HepG2 (cell line): ENCODE measurements at regions not wholly inside any gene's neighbourhood (a gene's known extent, or its start where the extent isn't known, plus 50 kb on each side); places are given as distances from the start of the nearest gene placed in this dataset.

Experiments used
- BHLHE40 ChIP-seq: IDR thresholded peaks from 2 replicates; pipeline ENCODE4 v1.6.1; 2011; ENCODE audit warnings: low read length, improper control_type of control experiment
- EP300 ChIP-seq, 3 experiments: sonication (generic) in 1 of 3; formaldehyde crosslinking in 1 of 3; IDR thresholded peaks; 2 replicates each; pipeline versions ENCODE4 v1.5.1 to v1.6.1; 2011 to 2020; ENCODE audit warnings: low read depth in 2 of 3, low read length in 2 of 3, borderline replicate concordance in 1 of 3, improper control_type of control experiment in 1 of 3, mild to moderate bottlenecking in 1 of 3, missing genetic modification reagents in 1 of 3, moderate library complexity in 1 of 3
- MATR3 ChIP-seq: sonication (generic); formaldehyde crosslinking; IDR thresholded peaks from 2 replicates; pipeline ENCODE4 v1.4.0; 2020; ENCODE audit warnings: missing genetic modification reagents
- MED1 ChIP-seq: sonication (generic); formaldehyde crosslinking; IDR thresholded peaks from 2 replicates; pipeline ENCODE4 v1.4.0; 2020; ENCODE audit warnings: missing genetic modification reagents
- MZF1 ChIP-seq: sonication (generic); formaldehyde crosslinking; IDR thresholded peaks from 2 replicates; pipeline ENCODE4 v1.8.1; 2023; ENCODE audit warnings: mild to moderate bottlenecking, missing genetic modification reagents, borderline replicate concordance
- NCOR1 ChIP-seq: fragments of 200-600 bp; sonication (generic); IDR thresholded peaks from 2 replicates; pipeline ENCODE4 v1.7.0; 2017; ENCODE audit warnings: antibody characterized with exemption, low read length, borderline replicate concordance
- NR3C1 ChIP-seq: sonication (generic); formaldehyde crosslinking; IDR thresholded peaks from 2 replicates; pipeline ENCODE4 v1.4.0; 2020; ENCODE audit warnings: missing genetic modification reagents
- ONECUT2 ChIP-seq: sonication (generic); formaldehyde crosslinking; IDR thresholded peaks from 2 replicates; pipeline ENCODE4 v1.4.0; 2020; ENCODE audit warnings: missing genetic modification reagents
- PHF5A ChIP-seq: IDR thresholded peaks from one replicate; pipeline ENCODE4 v1.6.1; 2018; ENCODE audit warnings: low read depth, missing genetic modification reagents; ENCODE audit not compliant: unreplicated experiment
- REL ChIP-seq: sonication (generic); formaldehyde crosslinking; conservative IDR thresholded peaks from 2 replicates; pipeline ENCODE4 v1.8.0; 2022; ENCODE audit warnings: mild to moderate bottlenecking, missing genetic modification reagents, moderate library complexity
- SOX13 ChIP-seq, 3 experiments: fragments of 450-650 bp in 1 of 3; sonication (generic) in 1 of 3; formaldehyde crosslinking in 1 of 3; IDR thresholded peaks in 2 of 3; conservative IDR thresholded peaks in 1 of 3; 2 replicates each; pipeline versions ENCODE4 v1.5.0 to v1.6.1; 2016 to 2020; ENCODE audit warnings: antibody characterized with exemption in 1 of 3, mild to moderate bottlenecking in 1 of 3, missing compliant biosample characterization in 1 of 3, missing genetic modification reagents in 1 of 3, moderate library complexity in 1 of 3
- ZC3H4 ChIP-seq: sonication (generic); formaldehyde crosslinking; IDR thresholded peaks from 2 replicates; pipeline ENCODE4 v1.4.0; 2020; ENCODE audit warnings: missing genetic modification reagents, borderline replicate concordance
- ZFAT ChIP-seq: sonication (generic); formaldehyde crosslinking; conservative IDR thresholded peaks from 2 replicates; pipeline ENCODE4 v1.8.1; 2023; ENCODE audit warnings: missing genetic modification reagents, inconsistent platforms
- ZKSCAN1 ChIP-seq: fragments of 150-350 bp; IDR thresholded peaks from 2 replicates; pipeline ENCODE4 v1.6.1; 2014; ENCODE audit warnings: low read length
- ZNF317 ChIP-seq: sonication (generic); formaldehyde crosslinking; IDR thresholded peaks from 2 replicates; pipeline ENCODE4 v1.5.0; 2020; ENCODE audit warnings: mild to moderate bottlenecking, missing genetic modification reagents
- ZNF574 ChIP-seq: sonication (generic); formaldehyde crosslinking; IDR thresholded peaks from 2 replicates; pipeline ENCODE4 v1.4.0; 2020; ENCODE audit warnings: missing genetic modification reagents
- ZNF580 ChIP-seq: IDR thresholded peaks from 2 replicates; pipeline ENCODE4 v1.6.1; 2016; ENCODE audit warnings: low read depth, borderline replicate concordance
- ZNF629 ChIP-seq: sonication (generic); formaldehyde crosslinking; conservative IDR thresholded peaks from 2 replicates; pipeline ENCODE4 v1.5.0; 2020; ENCODE audit warnings: missing genetic modification reagents
- ZNF720 ChIP-seq: sonication (generic); formaldehyde crosslinking; IDR thresholded peaks from 2 replicates; pipeline ENCODE4 v1.4.0; 2020; ENCODE audit warnings: missing genetic modification reagents

- no peak for TF ChIP-seq MZF1
- no peak for TF ChIP-seq ZFAT
- 0 out of 2 replicates have a peak, but pooled peaks have one; percentile 18 for TF ChIP-seq MED1
- no peak for TF ChIP-seq REL (CRISPR knock-in tag)
- no peak for TF ChIP-seq ZC3H4 (CRISPR knock-in tag)
- TF ChIP-seq ONECUT2 (CRISPR knock-in tag): no peak
- no peak for TF ChIP-seq SOX13 (IDR thresholded peaks at IDR 0.05)
- 0 out of 4 replicates have a peak, but pooled peaks of 1 of the 2 experiments have one; percentile 8 for TF ChIP-seq SOX13 (CRISPR knock-in tag; conservative IDR thresholded peaks at IDR 0.05 in 1 of 2, IDR thresholded peaks at IDR 0.05 in 1 of 2)
- TF ChIP-seq ZKSCAN1: no peak
- no peak for TF ChIP-seq ZNF574 (CRISPR knock-in tag)
- TF ChIP-seq MATR3 (CRISPR knock-in tag): no peak
- peak; percentile 61 for TF ChIP-seq NCOR1
- 0 out of 2 replicates have a peak, but pooled peaks have one; percentile 13 for TF ChIP-seq ZNF629 (CRISPR knock-in tag)
- no peak for TF ChIP-seq NR3C1
- TF ChIP-seq ZNF580 (CRISPR knock-in tag): no peak
- TF ChIP-seq PHF5A (CRISPR knock-in tag): no peak
- TF ChIP-seq ZNF720 (CRISPR knock-in tag): no peak
- TF ChIP-seq EP300 (IDR thresholded peaks at IDR 0.05; ENCODE audit: low read depth in 2 of 2, low read length in 2 of 2): peak in 1 of 2 experiments; percentile 61; a peak in 1 of 4 replicates
- TF ChIP-seq EP300 (CRISPR knock-in tag; IDR thresholded peaks at IDR 0.05; ENCODE audit: borderline replicate concordance): no peak
- peak; percentile 62; the same call in 1 of the 2 replicates for TF ChIP-seq ZNF317
- TF ChIP-seq BHLHE40: no peak
These were observed 152.8 kb downstream of the FSIP2 start (continued) for GRCh38 chr2:185891403-185891802.
